GM18858 (cell line): ENCODE measurements at regions not wholly inside any gene's neighbourhood (a gene's known extent, or its start where the extent isn't known, plus 50 kb on each side); places are given as distances from the start of the nearest gene placed in this dataset.

Source experiments
- ATAC-seq: cut with Tn5 transposase; IDR thresholded peaks from one replicate; pipeline ENCODE4 v1.9.1; 2021; ENCODE audit not compliant: unreplicated experiment

- no peak for ATAC-seq
These were observed 297.2 kb upstream of the FIGN start for GRCh38 chr2:164032995-164033394.

GRCh38 chr2:164030623-164031022 is 294.8 kb upstream of the FIGN start:
- no peak for ATAC-seq

DNA sequence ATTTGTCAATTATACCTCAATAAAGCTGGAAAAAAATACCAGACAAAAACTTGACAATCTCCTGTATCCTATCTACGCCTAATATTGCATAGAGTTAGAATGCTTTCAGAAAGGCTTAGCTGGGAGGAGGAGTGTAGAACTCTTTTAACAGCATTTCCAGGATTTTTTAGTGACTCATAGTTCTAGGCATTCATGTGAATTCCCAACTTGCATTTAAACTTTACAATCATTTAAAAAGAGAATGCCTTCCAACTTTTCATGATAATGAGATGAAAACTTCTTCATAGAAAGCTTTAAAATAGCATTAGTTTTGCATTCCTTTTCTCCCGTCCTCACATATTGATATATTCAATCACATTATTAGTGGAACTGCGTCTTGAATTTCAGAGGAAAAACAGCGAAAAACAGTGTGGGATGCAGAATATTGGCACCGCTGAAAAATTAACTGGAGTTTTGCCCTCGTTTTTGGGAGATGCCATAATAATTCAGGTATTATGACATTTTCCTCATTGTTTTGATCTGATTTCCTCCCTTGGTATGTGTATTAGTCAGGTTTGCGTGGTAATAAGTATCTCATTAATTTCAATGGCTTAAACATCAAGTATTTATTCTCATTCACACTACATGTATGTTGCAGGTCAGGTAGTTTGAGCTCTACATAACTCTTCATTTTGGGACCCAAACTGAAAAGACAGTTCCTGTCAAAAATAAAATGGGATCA is 293.2 kb upstream of the FIGN start:
- no peak for ATAC-seq

GRCh38 chr2:164024396-164024795 is 288.6 kb upstream of the FIGN start:
- no peak for ATAC-seq

DNA sequence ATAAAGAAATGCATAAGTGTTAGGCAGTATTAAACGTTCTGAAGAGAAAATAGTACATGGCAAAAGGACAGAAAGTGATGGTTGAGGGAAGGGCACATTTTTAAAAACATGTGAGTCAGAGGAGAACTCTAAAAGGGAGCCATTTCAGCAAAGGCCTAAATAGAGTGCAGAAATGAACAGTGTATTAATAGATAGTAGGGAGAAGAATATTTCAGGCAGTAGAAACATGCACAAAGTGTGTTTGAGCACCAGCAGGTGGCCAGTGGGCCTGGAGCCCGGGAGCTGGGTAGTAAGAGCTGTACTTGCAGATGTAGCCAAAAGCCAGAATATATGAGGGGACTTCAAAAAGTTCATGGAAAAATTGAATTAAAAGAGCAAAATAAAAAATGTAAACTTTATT is 288.1 kb upstream of the FIGN start:
- no peak for ATAC-seq

- peak; percentile 96 for ATAC-seq
These were observed 279.7 kb upstream of the FIGN start for GRCh38 chr2:164015328-164016123.

- ATAC-seq = no peak
These were observed 279.0 kb upstream of the FIGN start for GRCh38 chr2:164014791-164015190.

- ATAC-seq = no peak
These were observed 278.4 kb upstream of the FIGN start for GRCh38 chr2:164014068-164014731.

- no peak for ATAC-seq
These were observed 276.8 kb upstream of the FIGN start for GRCh38 chr2:164012581-164012980.

DNA sequence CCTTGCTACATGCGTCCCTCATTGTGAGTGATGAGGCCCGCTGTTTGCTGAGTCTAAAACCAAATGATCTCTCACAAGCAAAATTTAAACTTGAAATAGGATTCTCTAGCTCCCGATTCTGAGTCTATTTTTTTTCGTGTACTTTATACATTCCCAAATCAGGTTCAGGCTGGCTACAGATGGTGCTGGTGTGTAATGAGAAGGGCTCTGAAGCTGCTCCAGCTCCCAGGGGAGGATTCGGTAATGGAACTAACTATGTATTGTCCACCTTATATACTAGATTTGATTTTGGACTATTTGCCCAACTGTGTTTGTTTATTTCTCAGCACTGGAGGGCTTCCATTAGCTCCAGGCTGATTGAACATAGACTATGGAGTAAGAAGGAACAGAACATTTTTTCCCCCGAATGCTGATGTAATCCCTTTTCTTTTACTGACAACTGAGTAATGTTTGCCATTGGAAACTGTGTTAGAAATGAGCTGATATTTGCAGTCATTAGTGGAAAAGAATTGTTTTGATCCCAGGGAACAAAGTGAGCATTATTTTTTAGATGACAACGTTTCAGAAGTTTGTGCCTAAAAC is 274.0 kb upstream of the FIGN start:
- no peak for ATAC-seq

DNA sequence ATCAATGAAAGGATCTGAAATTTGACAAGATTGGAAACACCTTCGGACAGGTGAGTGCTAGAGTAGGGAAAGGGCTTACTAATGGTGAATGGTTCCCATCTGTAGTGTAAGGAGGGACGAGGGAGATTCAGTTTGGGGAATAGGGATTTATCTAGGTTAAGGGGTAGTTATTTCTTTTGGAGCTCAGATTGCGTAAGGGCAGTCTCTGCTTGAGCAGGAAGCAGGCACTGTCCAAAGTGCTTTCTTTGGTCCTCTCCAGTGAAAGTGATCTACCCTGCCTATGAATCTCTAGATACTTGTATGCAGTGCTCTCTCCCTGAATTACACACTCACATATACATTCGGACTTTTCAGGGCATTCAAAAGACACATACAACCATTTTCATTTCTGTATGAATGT is 272.9 kb upstream of the FIGN start:
- ATAC-seq = no peak

- no peak for ATAC-seq
These were observed 270.9 kb upstream of the FIGN start for GRCh38 chr2:164006704-164007103.

GRCh38 chr2:164000176-164000575 is 264.4 kb upstream of the FIGN start:
- no peak for ATAC-seq

DNA sequence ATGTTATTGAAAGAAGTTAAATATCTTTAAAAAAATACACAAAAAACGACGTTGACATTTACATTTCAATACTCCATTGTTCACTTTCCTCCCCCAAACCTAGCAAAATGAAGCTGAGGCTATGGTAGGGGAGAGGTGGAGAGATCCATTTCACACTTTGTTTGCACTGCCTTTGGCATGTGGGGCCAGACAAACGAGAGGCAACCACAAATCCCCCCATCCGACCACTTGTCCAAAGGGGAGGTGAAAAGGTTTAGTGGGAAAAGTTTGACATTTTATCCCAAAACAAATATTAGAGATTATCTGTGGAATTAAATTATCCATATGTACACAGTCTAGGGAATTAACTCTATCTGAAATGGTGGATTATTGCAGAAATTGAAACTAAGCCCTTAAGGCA is 261.7 kb upstream of the FIGN start:
- ATAC-seq = no peak

GRCh38 chr2:163990541-163990940 is 254.7 kb upstream of the FIGN start:
- no peak for ATAC-seq

DNA sequence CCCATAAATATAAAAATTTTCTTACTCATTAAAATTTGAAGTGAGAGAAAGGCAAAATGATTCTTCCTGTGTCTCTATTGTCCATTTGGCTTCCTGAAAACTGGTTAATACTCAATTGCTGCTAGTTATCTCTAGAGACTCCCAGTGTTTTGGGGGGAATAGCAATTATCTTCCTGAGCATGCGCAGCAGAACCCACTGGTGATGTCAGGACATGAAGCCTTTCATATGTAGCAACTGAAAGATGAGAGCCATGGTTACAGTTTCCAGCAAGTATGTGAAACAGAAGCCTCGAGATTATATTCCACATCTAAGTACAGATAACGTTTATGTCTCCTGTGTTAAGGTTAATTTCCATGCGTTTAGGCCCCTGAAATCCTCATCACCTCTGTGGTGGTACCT is 254.3 kb upstream of the FIGN start:
- ATAC-seq = no peak

DNA sequence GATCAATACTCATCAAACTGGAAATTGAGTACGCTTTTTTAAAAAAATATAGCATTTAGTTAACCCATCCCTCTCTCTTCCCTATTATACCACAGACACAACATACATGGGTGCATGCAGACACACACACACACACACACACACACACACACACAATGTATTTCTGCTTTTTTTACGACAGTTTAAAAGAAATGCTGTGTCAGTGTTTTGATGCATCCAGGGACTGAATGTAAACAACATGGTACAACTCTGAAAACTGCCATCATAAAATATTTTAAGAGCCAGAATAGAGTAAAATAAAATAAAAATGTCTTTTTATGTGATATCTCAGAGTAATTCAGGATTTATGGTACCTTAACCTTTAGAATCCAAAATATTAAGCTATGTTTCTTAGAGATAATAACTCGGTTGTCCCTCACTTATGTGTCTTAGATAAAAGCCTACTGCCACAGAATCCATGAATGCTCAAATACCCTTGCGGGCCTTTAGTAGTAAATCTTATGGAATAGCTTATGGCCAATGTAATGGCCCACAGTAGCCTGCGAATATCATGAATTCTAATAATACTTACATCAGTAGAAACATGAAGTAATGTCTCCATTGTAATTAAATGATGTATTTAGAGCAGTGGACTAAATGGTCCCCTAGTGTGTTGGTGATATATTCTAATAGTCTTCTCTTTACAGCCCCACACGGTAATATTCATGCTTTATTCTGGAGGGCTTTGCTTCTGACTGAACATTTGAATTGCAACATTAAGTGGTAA is 251.6 kb upstream of the FIGN start:
- ATAC-seq = no peak

DNA sequence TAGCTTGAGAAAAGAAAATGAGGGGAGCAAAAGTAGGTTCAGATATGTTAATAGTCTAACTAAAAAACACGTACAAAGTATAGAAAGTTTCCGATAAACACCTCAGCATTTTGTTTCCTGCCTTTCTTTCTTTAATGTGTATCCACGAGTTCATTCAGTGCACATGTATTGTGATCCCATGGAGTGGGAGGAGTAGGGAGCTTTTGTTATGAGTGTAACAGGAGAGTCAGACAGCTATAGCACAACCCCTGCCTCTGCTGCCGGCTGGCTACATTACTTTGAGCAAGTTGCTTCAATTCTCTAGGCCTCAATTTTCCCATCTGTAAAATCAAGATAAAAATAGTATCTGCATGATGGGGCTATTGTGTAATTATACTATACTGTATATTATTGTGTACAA is 249.2 kb upstream of the FIGN start:
- ATAC-seq = no peak

DNA sequence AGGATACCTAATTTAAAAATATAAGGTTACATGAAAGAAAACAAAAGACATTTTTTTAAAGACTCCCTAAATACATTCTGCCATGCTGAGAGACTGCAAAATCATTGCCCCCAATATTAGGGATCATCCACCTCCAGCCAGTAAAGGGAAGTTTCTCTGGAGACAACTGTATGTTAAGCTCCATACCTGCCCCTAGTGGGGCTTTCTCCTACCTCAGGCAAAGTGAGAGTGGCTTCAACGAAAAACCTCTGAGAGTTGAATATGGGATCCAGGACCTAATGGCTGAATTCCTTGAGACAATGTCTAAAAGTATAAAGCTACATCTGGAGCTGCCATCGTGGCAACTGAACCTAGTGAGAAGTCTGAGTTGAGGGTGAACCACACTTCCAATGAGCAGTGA is 248.1 kb upstream of the FIGN start:
- ATAC-seq = no peak

DNA sequence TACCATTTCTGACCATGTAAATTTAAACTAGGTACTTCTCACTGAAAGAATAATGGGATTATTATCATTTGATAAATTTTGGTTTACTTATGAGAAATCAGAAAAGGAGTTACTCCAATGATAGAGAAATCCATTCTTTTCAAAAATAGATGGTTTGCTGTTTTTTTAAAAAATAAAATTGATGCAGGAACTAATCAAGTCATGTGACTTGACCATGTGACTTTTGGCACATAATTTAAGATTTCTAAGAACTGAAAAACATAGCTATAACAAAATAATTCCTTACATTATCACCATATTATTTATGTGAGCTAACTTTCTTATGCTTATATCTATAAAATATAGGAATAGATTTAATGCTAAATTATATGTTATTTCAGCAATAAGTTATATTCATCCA is 247.1 kb upstream of the FIGN start:
- ATAC-seq = no peak

- ATAC-seq = no peak
These were observed 239.0 kb upstream of the FIGN start for GRCh38 chr2:163974766-163975165.
